GM06990 (cell line): ENCODE measurements at regions not wholly inside any gene's neighbourhood (a gene's known extent, or its start where the extent isn't known, plus 50 kb on each side); places are given as distances from the start of the nearest gene placed in this dataset.

ENCODE experiments used
- DNase-seq: peaks from one replicate; pipeline ENCODE4 v3.0.0-alpha.2; 2011; ENCODE audit not compliant: insufficient read length; ENCODE audit errors: extremely low read depth
- H3K27me3 ChIP-seq: replicated peaks from 2 replicates; pipeline ENCODE4 v1.6.0; 2011; ENCODE audit warnings: low read length; ENCODE audit not compliant: control insufficient read depth, insufficient read depth
- H3K36me3 ChIP-seq: 2 replicates; pipeline ENCODE4 v1.5.1; 2011; ENCODE audit warnings: low read length; ENCODE audit not compliant: control insufficient read depth, insufficient read depth
- H3K4me3 ChIP-seq: replicated peaks from 2 replicates; pipeline ENCODE4 v1.5.1; 2011; ENCODE audit warnings: low read depth, mild to moderate bottlenecking, control low read depth, low read length
- TF ChIP-seq, protein P1 (sequence below): IDR thresholded peaks from 2 replicates; pipeline ENCODE4 v1.5.1; 2011; ENCODE audit warnings: low read length, control low read depth, mild to moderate bottlenecking, inconsistent platforms; ENCODE audit not compliant: insufficient read depth, poor library complexity, severe bottlenecking

DNA sequence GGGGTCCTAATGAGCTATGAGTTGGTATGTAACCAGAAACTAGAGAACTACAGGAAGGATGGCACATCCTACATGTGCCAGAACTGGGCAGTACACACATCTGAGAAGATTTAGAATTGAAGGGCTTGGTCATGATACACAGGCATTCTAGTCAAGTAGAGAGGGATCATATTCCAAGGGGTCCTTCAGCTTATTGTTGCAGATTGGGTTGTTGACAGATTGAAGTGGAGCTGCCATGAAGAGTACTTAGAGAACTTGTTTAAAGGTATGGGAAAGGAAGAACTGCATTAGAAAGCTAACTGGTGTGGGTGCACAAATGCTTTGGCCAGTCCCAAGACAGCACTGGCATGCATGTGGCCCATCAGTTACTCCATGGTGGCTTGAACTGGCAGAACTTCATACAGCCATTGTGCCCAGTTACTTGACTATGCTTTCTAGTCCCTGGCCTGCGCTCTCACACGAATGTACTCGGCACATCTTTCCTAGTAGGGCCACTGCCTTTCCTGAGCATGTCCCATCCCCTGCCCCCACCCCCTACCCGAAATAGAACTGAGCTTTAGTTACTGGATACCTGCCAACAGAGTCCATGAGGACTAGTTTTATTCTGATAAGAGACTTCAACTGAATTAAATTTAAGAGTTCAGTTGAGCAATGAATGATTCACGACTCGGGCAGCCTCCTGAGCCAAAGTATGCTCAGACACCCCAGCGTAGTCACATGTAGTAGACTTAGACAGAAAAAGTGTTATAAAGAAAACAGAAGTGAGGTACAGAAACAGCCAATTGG, 64.0 kb downstream of the CCNG2 start:
- Histone ChIP-seq H3K4me3 (no peak overlapping the region), H3K36me3 (no peaks in the 10 kb centered on the region), H3K27me3 (no peaks in the 10 kb centered on the region; the same call in 1 of the 2 replicates)
- TF ChIP-seq, protein P1, sequence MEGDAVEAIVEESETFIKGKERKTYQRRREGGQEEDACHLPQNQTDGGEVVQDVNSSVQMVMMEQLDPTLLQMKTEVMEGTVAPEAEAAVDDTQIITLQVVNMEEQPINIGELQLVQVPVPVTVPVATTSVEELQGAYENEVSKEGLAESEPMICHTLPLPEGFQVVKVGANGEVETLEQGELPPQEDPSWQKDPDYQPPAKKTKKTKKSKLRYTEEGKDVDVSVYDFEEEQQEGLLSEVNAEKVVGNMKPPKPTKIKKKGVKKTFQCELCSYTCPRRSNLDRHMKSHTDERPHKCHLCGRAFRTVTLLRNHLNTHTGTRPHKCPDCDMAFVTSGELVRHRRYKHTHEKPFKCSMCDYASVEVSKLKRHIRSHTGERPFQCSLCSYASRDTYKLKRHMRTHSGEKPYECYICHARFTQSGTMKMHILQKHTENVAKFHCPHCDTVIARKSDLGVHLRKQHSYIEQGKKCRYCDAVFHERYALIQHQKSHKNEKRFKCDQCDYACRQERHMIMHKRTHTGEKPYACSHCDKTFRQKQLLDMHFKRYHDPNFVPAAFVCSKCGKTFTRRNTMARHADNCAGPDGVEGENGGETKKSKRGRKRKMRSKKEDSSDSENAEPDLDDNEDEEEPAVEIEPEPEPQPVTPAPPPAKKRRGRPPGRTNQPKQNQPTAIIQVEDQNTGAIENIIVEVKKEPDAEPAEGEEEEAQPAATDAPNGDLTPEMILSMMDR, result no peak
- no peak for DNase-seq

DNA sequence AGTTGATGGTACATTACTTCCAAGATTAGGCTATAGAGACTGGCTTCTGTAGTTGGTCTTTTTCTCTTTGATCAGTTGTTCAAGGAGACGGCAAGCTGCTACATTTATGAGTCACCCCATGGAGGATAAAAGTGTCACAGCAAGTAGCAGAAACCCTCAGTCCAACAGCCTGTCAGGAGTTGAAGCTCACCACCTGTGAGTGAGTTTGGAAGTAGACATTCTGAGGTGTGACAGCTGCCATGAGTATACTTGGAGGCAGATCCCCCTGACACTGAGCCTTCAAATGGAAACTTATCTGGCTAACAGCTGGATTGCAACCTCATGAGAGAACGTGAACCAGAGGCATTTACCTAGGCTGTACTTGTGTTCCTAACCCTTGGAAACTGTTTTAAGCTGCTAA, 68.0 kb downstream of the CCNG2 start:
- DNase-seq, result no peak
- Histone ChIP-seq H3K27me3 (no peaks in the 10 kb centered on the region; the same call in 1 of the 2 replicates), H3K36me3 (no peaks in the 10 kb centered on the region), H3K4me3 (no peak overlapping the region)
- TF ChIP-seq, protein P1, result no peak

DNA sequence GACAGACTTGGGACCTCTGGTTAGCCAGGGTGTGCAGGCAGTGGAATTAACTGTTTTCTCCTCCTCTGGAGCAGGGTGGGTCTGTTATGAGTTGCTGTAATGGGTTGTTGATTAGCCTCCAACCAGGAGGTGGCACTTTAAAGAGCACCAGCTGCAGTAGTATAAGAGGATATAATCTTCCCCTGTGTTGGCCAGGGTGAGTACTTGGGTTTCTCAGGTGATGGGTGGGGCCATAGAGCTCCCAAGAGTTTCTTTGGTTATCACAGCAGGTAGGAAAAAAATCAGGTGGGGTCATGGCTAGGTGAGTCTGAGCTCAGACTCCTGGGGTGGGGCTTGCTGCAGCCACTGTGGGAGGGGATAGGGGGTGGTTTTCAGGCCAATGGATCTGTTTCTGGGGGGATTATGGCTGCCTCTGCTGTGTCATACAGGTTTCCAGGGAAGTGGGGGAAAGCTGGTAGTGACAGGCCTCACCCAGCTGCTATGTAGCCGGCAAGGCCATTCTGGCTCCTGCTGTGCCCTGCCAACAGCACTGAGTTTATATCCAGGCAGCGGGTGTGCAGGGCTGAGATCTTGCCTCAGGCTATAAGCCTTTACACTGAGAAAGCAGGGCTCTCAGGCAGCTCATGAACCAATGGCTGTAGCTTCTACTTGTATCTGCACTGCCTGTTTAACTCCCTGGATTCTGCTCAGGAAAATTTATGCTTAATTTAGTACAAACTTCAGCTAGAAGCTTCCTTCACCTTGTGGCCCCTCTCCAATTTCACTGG, 70.1 kb downstream of the CCNG2 start:
- Histone ChIP-seq H3K36me3 (no peaks in the 10 kb centered on the region), H3K4me3 (no peak overlapping the region), H3K27me3 (no peaks in the 10 kb centered on the region; the same call in 1 of the 2 replicates)
- DNase-seq, result no peak
- TF ChIP-seq, protein P1, result no peak

DNA sequence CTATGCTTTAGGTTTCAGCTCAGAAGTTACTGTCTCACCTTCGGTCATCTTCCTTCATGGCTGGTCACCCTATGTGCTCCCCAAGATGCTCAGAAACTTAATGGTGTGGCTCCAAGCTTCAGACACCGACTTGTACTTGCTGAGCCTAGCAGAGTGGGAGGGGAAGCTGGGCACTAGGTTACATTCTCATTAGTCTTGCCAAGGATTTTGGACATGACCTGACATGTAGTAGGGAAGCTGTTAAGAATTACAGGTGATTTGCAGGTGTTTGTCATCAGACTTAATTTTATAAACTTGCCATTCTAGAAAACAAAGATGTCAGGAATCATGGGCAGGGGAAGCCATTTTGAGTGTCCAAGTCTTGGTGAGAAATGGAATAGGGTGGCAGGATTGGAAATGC, 72.4 kb downstream of the CCNG2 start:
- DNase-seq, result no peak
- Histone ChIP-seq H3K4me3 (no peak overlapping the region), H3K27me3 (no peaks in the 10 kb centered on the region), H3K36me3 (no peaks in the 10 kb centered on the region)
- TF ChIP-seq, protein P1, result no peak

DNA sequence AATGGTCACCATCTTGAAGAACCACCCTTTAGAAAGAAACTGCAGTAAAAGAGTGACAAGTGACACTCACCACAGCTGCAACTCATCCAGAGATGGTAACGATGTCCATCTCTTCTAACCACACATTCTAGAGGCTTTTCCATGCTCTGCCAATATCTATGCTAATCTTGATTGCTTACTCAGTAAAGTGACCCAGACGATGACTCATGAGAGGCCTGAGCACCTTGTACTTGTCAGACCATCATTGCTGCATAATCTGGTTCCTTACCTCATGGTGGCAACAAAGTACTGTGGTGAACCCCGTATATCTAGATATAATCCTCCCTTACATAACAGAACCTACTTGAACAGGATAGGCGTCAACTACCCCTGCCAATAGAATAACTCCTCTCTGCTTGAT, 75.6 kb downstream of the CCNG2 start:
- H3K27me3 ChIP-seq, result no peaks in the 10 kb centered on the region
- H3K36me3 ChIP-seq, result no peaks in the 10 kb centered on the region
- TF ChIP-seq, protein P1, result no peak

More for the DNA sequence above, 75.6 kb downstream of the CCNG2 start:
- no peak overlapping the region for H3K4me3 ChIP-seq
- no peak for DNase-seq
